Suppressor macrophage (primary cell): ENCODE measurements at regions not wholly inside any gene's neighbourhood (a gene's known extent, or its start where the extent isn't known, plus 50 kb on each side); places are given as distances from the start of the nearest gene placed in this dataset.

Experiments used
- DNase-seq, 4 experiments: peaks; one replicate each; pipeline ENCODE4 v3.0.0-alpha.2; 2020 to 2022

DNA sequence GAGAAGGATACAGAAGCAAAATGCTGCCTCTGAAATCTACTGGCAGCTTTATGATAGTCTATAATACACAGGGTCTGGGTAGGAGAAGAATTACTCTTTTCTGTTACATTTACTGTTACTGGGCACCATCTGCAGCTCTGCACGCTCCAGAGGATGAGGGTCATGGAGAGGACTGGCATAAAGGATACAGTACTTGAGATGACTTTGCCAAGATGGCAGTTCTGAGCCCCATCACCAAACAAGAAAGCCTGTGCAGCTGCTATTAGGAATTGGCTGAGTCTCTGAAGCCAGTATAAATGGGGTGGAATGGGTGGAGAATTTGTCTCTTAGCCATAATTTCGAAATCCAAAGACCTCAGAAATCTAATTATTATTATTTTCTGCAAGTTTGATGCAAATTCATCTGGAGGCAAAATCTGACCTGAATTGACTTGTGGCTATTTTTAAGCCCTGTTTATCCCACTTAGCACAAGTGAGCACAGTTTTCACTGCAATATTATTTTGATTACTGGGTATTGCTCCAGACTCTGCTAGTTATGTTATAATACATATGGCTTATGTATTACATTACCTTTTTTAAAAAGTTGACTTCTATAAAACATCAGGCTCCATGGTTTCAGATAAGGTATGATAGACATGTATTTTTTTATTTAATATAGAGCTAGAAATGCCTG is 579.5 kb downstream of the MBD2 start:
- DNase-seq, result no peak

DNA sequence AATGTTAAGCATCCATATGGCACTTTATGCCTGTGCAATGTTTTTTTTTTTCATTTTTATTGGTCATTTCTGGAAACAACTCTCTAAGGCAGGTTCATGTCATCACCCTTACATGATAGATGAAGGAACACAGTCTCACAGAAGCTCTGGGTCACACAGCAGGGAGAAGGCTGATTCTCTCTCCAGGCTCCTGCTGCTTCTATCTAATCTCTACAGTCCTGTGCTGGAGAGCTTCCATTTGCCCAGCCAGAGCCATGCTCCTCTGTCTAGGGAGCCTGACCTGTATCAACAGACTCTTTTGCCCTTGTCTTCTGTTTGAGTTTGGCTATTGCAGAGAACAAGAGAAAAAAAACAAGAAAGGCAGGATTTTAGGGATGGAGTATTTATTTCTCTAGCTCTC is 584.8 kb downstream of the MBD2 start:
- DNase-seq, result no peak

DNA sequence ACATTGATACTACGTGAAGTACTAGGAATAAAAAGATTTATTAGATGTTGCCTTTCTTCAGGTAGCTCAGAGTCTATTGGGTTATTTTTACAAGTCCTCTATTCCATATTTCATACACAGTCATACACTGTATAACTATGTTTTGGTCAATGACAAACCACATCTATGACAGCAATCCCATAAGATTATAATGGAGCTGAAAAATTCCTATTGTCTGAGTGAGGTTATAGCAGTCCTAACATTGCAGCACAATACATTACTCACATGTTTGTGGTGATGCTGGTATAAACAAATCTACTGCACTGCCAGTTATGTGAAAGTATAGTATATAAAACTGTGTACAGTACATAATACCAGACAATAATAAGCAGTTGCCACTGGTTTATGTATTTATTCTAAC is 595.1 kb downstream of the MBD2 start:
- DNase-seq, result no peak

DNA sequence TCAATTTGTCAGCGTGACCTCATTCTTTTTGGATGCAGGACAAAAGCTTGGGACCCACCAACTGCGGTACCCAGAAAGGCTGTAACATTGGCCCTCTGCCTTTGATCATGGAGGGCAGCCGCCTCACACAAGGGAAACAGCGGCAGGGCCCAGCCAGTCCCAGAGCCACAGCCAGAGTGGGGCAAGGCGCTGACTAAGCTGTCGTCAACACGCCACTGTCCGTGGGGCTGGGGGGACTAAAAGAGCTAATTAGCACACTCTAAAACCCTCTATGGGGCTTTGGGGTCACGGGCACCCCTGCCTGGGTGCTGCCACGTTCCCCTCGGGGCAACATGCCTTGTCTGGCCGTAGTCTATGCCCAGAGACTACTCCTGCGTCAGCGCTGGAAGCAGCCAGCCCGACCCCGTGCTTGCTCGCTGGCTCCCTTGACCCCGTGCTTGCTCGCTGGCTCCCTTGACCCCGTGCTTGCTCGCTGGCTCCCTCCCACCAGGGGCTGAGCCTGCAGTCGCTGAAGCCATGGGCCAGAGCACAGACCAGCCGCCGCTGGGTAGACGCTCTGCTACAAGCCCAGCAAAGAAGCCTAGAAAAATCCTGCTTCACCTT is 598.4 kb downstream of the MBD2 start:
- DNase-seq, result no peak

- no peak for DNase-seq
Observed at GRCh38 chr18:53610957-53611356, 613.5 kb downstream of the MBD2 start.

- no peak for DNase-seq
Observed at GRCh38 chr18:53606792-53607191, 617.7 kb downstream of the MBD2 start.

DNA sequence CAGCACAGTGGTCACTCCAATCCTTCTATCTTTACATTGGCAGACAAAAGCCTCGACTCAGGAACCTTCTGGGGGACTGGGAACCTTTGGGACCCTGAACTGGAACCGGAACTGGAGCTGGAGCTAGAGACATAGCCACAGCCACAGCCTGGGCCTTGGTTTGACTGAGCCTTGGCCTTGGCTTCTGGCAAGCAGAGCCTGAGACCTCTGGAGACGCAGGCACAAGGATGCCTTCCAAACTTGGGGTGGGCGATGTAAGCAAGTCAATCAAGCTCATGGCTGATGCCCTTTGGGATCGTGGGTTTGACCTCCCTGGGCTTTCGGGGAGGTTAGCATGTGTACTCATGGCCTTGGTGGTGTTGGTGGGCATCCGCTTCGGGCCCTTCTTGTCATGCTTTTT is 619.3 kb downstream of the MBD2 start:
- DNase-seq, result no peak

GRCh38 chr18:53603276-53603675 is 621.2 kb downstream of the MBD2 start:
- DNase-seq, result no peak

DNA sequence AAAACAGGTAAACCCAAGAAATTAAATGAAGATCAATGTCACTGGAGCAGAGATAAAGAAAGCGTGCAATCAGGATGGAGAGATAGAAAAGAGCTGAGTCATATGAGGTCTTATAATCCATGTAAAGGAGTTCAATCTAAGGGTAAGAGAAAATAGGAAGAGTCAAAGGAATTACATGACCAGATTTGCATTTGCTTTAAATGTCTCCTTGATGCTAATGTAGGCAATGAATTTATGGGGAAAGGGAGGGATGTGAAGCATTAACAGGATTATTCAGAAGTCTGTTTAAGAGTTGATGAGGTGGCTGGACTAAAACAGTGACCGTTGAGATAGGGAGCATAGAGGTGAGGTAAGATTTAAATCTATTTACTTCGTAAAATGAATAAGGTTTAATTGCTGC is 623.1 kb downstream of the MBD2 start:
- DNase-seq, result no peak

DNA sequence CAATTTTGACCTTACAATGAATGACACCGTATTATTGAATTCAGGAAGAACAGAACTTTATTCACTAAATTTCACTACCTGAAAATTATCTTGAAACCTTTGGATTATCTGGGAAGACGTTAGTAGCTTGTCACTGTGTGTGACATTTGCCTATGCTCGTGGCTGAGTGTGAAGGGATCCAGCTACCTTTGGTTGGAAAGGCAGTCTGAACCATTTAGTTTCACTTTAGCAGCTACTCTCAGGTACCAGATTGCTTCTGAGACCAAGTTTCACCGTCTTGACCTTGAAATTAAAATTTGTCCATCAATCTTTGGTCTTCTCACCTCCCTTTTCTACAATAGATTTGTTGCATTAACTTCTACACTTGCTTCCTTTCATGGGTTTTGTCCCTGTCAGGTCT is 637.5 kb downstream of the MBD2 start:
- DNase-seq, result no peak
